ENCODE measurements at regions not wholly inside any gene's neighbourhood (a gene's known extent, or its start where the extent isn't known, plus 50 kb on each side); places are given as distances from the start of the nearest gene placed in this dataset.

GRCh38 chr1:193971595-193971994 is 785.2 kb upstream of the B3GALT2 start:
- Histone ChIP-seq H3K36me3 (no peaks in the 10 kb centered on the region), H3K4me3 (no peak overlapping the region), H3K27me3 (replicated peaks; ENCODE audit: insufficient read depth) (no peaks in the 10 kb centered on the region), H3K4me1 (ENCODE audit: control insufficient read depth in 1 of 2, low read depth in 2 of 2) (no peaks in the 10 kb centered on the region), H3K9me3 (no peaks in the 10 kb centered on the region), H3K27ac (no peak overlapping the region)
- DNase-seq (ENCODE audit: low spot score) (no peak), ATAC-seq (ENCODE audit: insufficient number of reproducible peaks, low FRiP score, low read depth) (no peak)
- no peak for TF ChIP-seq CTCF (IDR thresholded peaks at IDR 0.05)

GRCh38 chr1:193960499-193960898 is 774.1 kb upstream of the B3GALT2 start:
- no peak overlapping the region for H3K27ac ChIP-seq
- no peak for ATAC-seq (ENCODE audit: insufficient number of reproducible peaks, low FRiP score, low read depth)

GRCh38 chr1:193960040-193960439 is 773.6 kb upstream of the B3GALT2 start:
- H3K36me3 ChIP-seq: no peaks in the 10 kb centered on the region
- H3K4me1 ChIP-seq (ENCODE audit: control insufficient read depth in 1 of 2, low read depth in 2 of 2): no peaks in the 10 kb centered on the region
- no peak for ATAC-seq (ENCODE audit: insufficient number of reproducible peaks, low FRiP score, low read depth)
- H3K9me3 ChIP-seq: no peaks in the 10 kb centered on the region
- no peak for TF ChIP-seq CTCF (IDR thresholded peaks at IDR 0.05)
- H3K27ac ChIP-seq: no peak overlapping the region
- no peaks in the 10 kb centered on the region for H3K27me3 ChIP-seq (replicated peaks; ENCODE audit: insufficient read depth)
- no peak overlapping the region for H3K4me3 ChIP-seq
- DNase-seq (ENCODE audit: low spot score): no peak

More at GRCh38 chr1:193960499-193960898, 774.1 kb upstream of the B3GALT2 start:
- Histone ChIP-seq H3K9me3 (no peaks in the 10 kb centered on the region), H3K36me3 (no peaks in the 10 kb centered on the region), H3K4me3 (no peak overlapping the region), H3K4me1 (ENCODE audit: control insufficient read depth in 1 of 2, low read depth in 2 of 2) (no peaks in the 10 kb centered on the region), H3K27me3 (replicated peaks; ENCODE audit: insufficient read depth) (no peaks in the 10 kb centered on the region)
- no peak for TF ChIP-seq CTCF (IDR thresholded peaks at IDR 0.05)
- DNase-seq (ENCODE audit: low spot score): no peak

- DNase-seq (ENCODE audit: low spot score): no peak
- H3K27ac ChIP-seq: no peak overlapping the region
- no peaks in the 10 kb centered on the region for H3K4me1 ChIP-seq (ENCODE audit: control insufficient read depth in 1 of 2, low read depth in 2 of 2)
- H3K27me3 ChIP-seq (replicated peaks; ENCODE audit: insufficient read depth): no peaks in the 10 kb centered on the region
- H3K36me3 ChIP-seq: no peaks in the 10 kb centered on the region
- no peaks in the 10 kb centered on the region for H3K9me3 ChIP-seq
- no peak overlapping the region for H3K4me3 ChIP-seq
- no peak for ATAC-seq (ENCODE audit: insufficient number of reproducible peaks, low FRiP score, low read depth)
- no peak for TF ChIP-seq CTCF (IDR thresholded peaks at IDR 0.05)
These were observed 771.2 kb upstream of the B3GALT2 start for GRCh38 chr1:193957556-193958095.

- no peaks in the 10 kb centered on the region for H3K27me3 ChIP-seq (replicated peaks; ENCODE audit: insufficient read depth)
- H3K4me1 ChIP-seq (ENCODE audit: control insufficient read depth in 1 of 2, low read depth in 2 of 2): no peaks in the 10 kb centered on the region
- H3K9me3 ChIP-seq: no peaks in the 10 kb centered on the region
- DNase-seq (ENCODE audit: low spot score) (no peak), ATAC-seq (ENCODE audit: insufficient number of reproducible peaks, low FRiP score, low read depth) (no peak)
- no peaks in the 10 kb centered on the region for H3K36me3 ChIP-seq
- H3K27ac ChIP-seq: no peak overlapping the region
- no peak overlapping the region for H3K4me3 ChIP-seq
- TF ChIP-seq CTCF (IDR thresholded peaks at IDR 0.05): no peak
These were observed 766.5 kb upstream of the B3GALT2 start for GRCh38 chr1:193952778-193953374.
